Breast epithelium (tissue), 3 donors: ENCODE measurements at regions not wholly inside any gene's neighbourhood (a gene's known extent, or its start where the extent isn't known, plus 50 kb on each side); places are given as distances from the start of the nearest gene placed in this dataset.

Experiments
- CTCF ChIP-seq, 3 donors: fragments of 450-650 bp; IDR thresholded peaks; one replicate each; pipeline ENCODE4 v1.5.1; 2016 to 2017; ENCODE audit warnings: antibody characterized with exemption in 3 of 3, mild to moderate bottlenecking in 3 of 3, moderate library complexity in 3 of 3
- POLR2A ChIP-seq: fragments of 450-650 bp; IDR thresholded peaks from one replicate; pipeline ENCODE4 v1.6.1; 2016; ENCODE audit warnings: antibody characterized with exemption, mild to moderate bottlenecking, moderate library complexity

GRCh38 chr20:60358101-60358500 lies 399.9 kb downstream of the CDH26 start:
- TF ChIP-seq CTCF (IDR thresholded peaks at IDR 0.05) = no peak
- no peak for TF ChIP-seq POLR2A
